ENCODE measurements at regions not wholly inside any gene's neighbourhood (a gene's known extent, or its start where the extent isn't known, plus 50 kb on each side); places are given as distances from the start of the nearest gene placed in this dataset.

GRCh38 chr2:58965602-58966001, 724.5 kb upstream of the FANCL start:
- no peak for DNase-seq (ENCODE audit: low read depth in 2 of 2)

- DNase-seq (ENCODE audit: low read depth in 2 of 2) = no peak
Measured at GRCh38 chr2:58959996-58960395, 718.9 kb upstream of the FANCL start.

- no peak for DNase-seq (ENCODE audit: low read depth in 2 of 2)
Measured at GRCh38 chr2:58957188-58957840, 716.2 kb upstream of the FANCL start.

GRCh38 chr2:58954880-58955385, 713.8 kb upstream of the FANCL start:
- DNase-seq (ENCODE audit: low read depth in 2 of 2) = no peak

GRCh38 chr2:58951722-58952121, 710.6 kb upstream of the FANCL start:
- no peak for DNase-seq (ENCODE audit: low read depth in 2 of 2)

- DNase-seq (ENCODE audit: low read depth in 2 of 2) = no peak
Measured at GRCh38 chr2:58950795-58951462, 709.8 kb upstream of the FANCL start.

- DNase-seq (ENCODE audit: low read depth in 2 of 2) = no peak
Measured at GRCh38 chr2:58939388-58939787, 698.3 kb upstream of the FANCL start.

GRCh38 chr2:58938988-58939387, 697.9 kb upstream of the FANCL start:
- DNase-seq (ENCODE audit: low read depth in 2 of 2) = no peak

- DNase-seq (ENCODE audit: low read depth in 2 of 2) = no peak
Measured at GRCh38 chr2:58932801-58933200, 691.7 kb upstream of the FANCL start.

- no peak for DNase-seq (ENCODE audit: low read depth in 2 of 2)
Measured at GRCh38 chr2:58930537-58930936, 689.4 kb upstream of the FANCL start.

- DNase-seq (ENCODE audit: low read depth in 2 of 2) = no peak
Measured at GRCh38 chr2:58928973-58929372, 687.8 kb upstream of the FANCL start.

GRCh38 chr2:58928391-58928790, 687.3 kb upstream of the FANCL start:
- DNase-seq (ENCODE audit: low read depth in 2 of 2) = no peak

GRCh38 chr2:58926112-58926511, 685.0 kb upstream of the FANCL start:
- DNase-seq (ENCODE audit: low read depth in 2 of 2) = no peak

GRCh38 chr2:58925676-58926081, 684.6 kb upstream of the FANCL start:
- no peak for DNase-seq (ENCODE audit: low read depth in 2 of 2)

- no peak for DNase-seq (ENCODE audit: low read depth in 2 of 2)
Measured at GRCh38 chr2:58923869-58924268, 682.7 kb upstream of the FANCL start.

GRCh38 chr2:58922245-58922644, 681.1 kb upstream of the FANCL start:
- DNase-seq (ENCODE audit: low read depth in 2 of 2) = no peak

GRCh38 chr2:58921676-58922075, 680.6 kb upstream of the FANCL start:
- no peak for DNase-seq (ENCODE audit: low read depth in 2 of 2)

- DNase-seq (ENCODE audit: low read depth in 2 of 2) = no peak
Measured at GRCh38 chr2:58920001-58920400, 678.9 kb upstream of the FANCL start.

GRCh38 chr2:58919316-58919715, 678.2 kb upstream of the FANCL start:
- no peak for DNase-seq (ENCODE audit: low read depth in 2 of 2)

GRCh38 chr2:58918141-58918540, 677.0 kb upstream of the FANCL start:
- no peak for DNase-seq (ENCODE audit: low read depth in 2 of 2)

- DNase-seq (ENCODE audit: low read depth in 2 of 2) = no peak
Measured at GRCh38 chr2:58917596-58917995, 676.5 kb upstream of the FANCL start.

GRCh38 chr2:58916063-58916462, 674.9 kb upstream of the FANCL start:
- no peak for DNase-seq (ENCODE audit: low read depth in 2 of 2)

GRCh38 chr2:58914733-58915505, 673.8 kb upstream of the FANCL start:
- DNase-seq (ENCODE audit: low read depth in 2 of 2) = no peak

All from stimulated activated CD8-positive, alpha-beta memory T cell treated with anti-CD3 and anti-CD28 coated beads, Interleukin-15, amount 100 ng/mL, for 4 hours (primary cell).